ENCODE measurements at regions not wholly inside any gene's neighbourhood (a gene's known extent, or its start where the extent isn't known, plus 50 kb on each side); places are given as distances from the start of the nearest gene placed in this dataset.

GRCh38 chr12:32997471-32997870 lies 100.9 kb upstream of the PKP2 start:
- FAIRE-seq (no peak), DNase-seq (ENCODE audit: extremely low read depth in 1 of 4, low spot score in 3 of 4) (no peak), ATAC-seq (no peak)
- H3K4me2 ChIP-seq (ENCODE audit: insufficient read depth, low read length), result no peak overlapping the region
- no TSS peak for BruUV-seq (replicated peaks)
- H4K20me1 ChIP-seq (replicated peaks; ENCODE audit: control insufficient read depth, insufficient read depth, low read length), result no peaks in the 10 kb centered on the region
- H3K4me1 ChIP-seq (replicated peaks in 1 of 2; ENCODE audit: control insufficient read depth in 2 of 2, insufficient read depth in 2 of 2, low read length in 2 of 2), result no peaks in the 10 kb centered on the region; a peak in 1 of 5 replicates
- CTCF ChIA-PET (ENCODE audit: low intra/inter-chr PET ratio), result no interaction called here
- intact Hi-C loops (cut with micrococcal nuclease), result no loop called here
- H3K36me3 ChIP-seq (ENCODE audit: control insufficient read depth, insufficient read depth, low read length), result no peaks in the 10 kb centered on the region
- in situ Hi-C loops (cut with MboI), result no loop called here
- POLR2A ChIA-PET, result interaction anchor here (0.7 to 1.1 kb wide), 2 partner anchors 10 to 61 kb away, joined by 3 read pairs; no protein-coding TSS in a partner anchor
- H3K79me2 ChIP-seq (ENCODE audit: control insufficient read depth, insufficient read depth, low read length), result no peaks in the 10 kb centered on the region
- no peaks in the 10 kb centered on the region for H3K9me1 ChIP-seq (ENCODE audit: control insufficient read depth, insufficient read depth, low read length)
- H3K4me3 ChIP-seq, result no peak overlapping the region
- WGBS (ENCODE audit: insufficient coverage, low coverage, missing lambda C conversion rate), result 1% methylated on average over 8 of the region's 8 CpGs
- peaks cover 0 to 3% of the 10 kb centered on the region in 2 experiments; a peak in 1 of 5 replicates for H3K27me3 ChIP-seq (ENCODE audit: control insufficient read depth in 2 of 2, insufficient read depth in 2 of 2, low read length in 2 of 2)
- no peak overlapping the region for H3K27ac ChIP-seq (ENCODE audit: extremely low read depth, low read depth, low read length)
- H3K9me3 ChIP-seq (replicated peaks; ENCODE audit: control insufficient read depth, insufficient read depth, low read depth, low read length), result no peaks in the 10 kb centered on the region
- TF ChIP-seq RFX1 (IDR thresholded peaks at IDR 0.05) (peak; percentile 40), THAP7 (CRISPR knock-in tag; IDR thresholded peaks at IDR 0.05) (no peak), MYBL2 (IDR thresholded peaks at IDR 0.05; ENCODE audit: low read depth) (no peak), MYBL2 (CRISPR knock-in tag; IDR thresholded peaks at IDR 0.05; ENCODE audit: borderline replicate concordance) (no peak), CREBBP (IDR thresholded peaks at IDR 0.05; ENCODE audit: low read depth, low read length) (no peak)
- no peak overlapping the region for H3K9ac ChIP-seq (ENCODE audit: insufficient read depth in 1 of 2, low read depth in 2 of 2, low read length in 2 of 2)
- H2AFZ ChIP-seq (ENCODE audit: low read depth, low read length), result no peak overlapping the region

DNA sequence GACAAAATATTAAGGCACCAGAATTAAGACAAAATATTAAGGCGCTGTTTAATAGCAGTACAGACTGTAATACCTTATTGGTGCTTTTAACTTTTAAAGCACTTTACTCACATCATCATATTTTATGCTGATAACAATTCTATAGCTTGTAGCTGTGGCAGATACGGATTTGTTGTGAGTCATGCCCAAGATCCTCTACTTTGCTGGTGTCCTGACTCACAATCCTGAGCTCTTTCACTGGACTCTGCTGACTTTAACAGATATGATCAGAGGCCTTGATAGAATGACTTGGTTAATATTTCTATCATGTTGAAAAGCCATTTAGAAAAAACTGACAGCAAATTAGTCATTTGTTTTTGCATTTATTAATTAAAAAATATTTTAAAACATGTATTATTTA lies 99.0 kb upstream of the PKP2 start:
- FAIRE-seq (no peak), ATAC-seq (no peak), DNase-seq (ENCODE audit: extremely low read depth in 1 of 4, low spot score in 3 of 4) (no peak)
- Histone ChIP-seq H2AFZ (ENCODE audit: low read depth, low read length) (no peak overlapping the region), H4K20me1 (replicated peaks; ENCODE audit: control insufficient read depth, insufficient read depth, low read length) (no peaks in the 10 kb centered on the region), H3K4me1 (replicated peaks in 1 of 2; ENCODE audit: control insufficient read depth in 2 of 2, insufficient read depth in 2 of 2, low read length in 2 of 2) (no peaks in the 10 kb centered on the region; a peak in 1 of 5 replicates), H3K9me1 (ENCODE audit: control insufficient read depth, insufficient read depth, low read length) (no peaks in the 10 kb centered on the region), H3K4me2 (ENCODE audit: insufficient read depth, low read length) (no peak overlapping the region), H3K36me3 (ENCODE audit: control insufficient read depth, insufficient read depth, low read length) (no peaks in the 10 kb centered on the region), H3K9ac (ENCODE audit: insufficient read depth in 1 of 2, low read depth in 2 of 2, low read length in 2 of 2) (no peak overlapping the region), H3K79me2 (ENCODE audit: control insufficient read depth, insufficient read depth, low read length) (no peaks in the 10 kb centered on the region), H3K9me3 (replicated peaks; ENCODE audit: control insufficient read depth, insufficient read depth, low read depth, low read length) (no peaks in the 10 kb centered on the region), H3K4me3 (no peak overlapping the region), H3K27ac (ENCODE audit: extremely low read depth, low read depth, low read length) (no peak overlapping the region), H3K27me3 (ENCODE audit: control insufficient read depth in 2 of 2, insufficient read depth in 2 of 2, low read length in 2 of 2) (peaks cover 0 to 3% of the 10 kb centered on the region in 2 experiments; a peak in 1 of 5 replicates)
- ChIA-PET CTCF (ENCODE audit: low intra/inter-chr PET ratio) (no interaction called here), POLR2A (interaction anchor here (0.8 to 1.7 kb wide), 2 partner anchors 12 to 240 kb away, joined by 4 to 5 read pairs; partner anchors contain the start of gene YARS2)
- WGBS (ENCODE audit: insufficient coverage, low coverage, missing lambda C conversion rate), result 0% methylated on average over 2 of the region's 2 CpGs
- no TSS peak for BruUV-seq (replicated peaks)
- intact Hi-C loops (cut with micrococcal nuclease) (no loop called here), in situ Hi-C loops (cut with MboI) (no loop called here)
- TF ChIP-seq MAFG (tag; conservative IDR thresholded peaks at IDR 0.05) (0 out of 2 replicates have a peak, but pooled peaks have one; percentile 12), KLF1 (tag; IDR thresholded peaks at IDR 0.05) (no peak), FOXP1 (CRISPR knock-in tag; IDR thresholded peaks at IDR 0.05) (no peak), JUND (IDR thresholded peaks at IDR 0.05; ENCODE audit: borderline replicate concordance, low read depth, low read length) (0 out of 2 replicates have a peak, but pooled peaks have one; percentile 11), JUND (tag; IDR thresholded peaks at IDR 0.05; ENCODE audit: borderline replicate concordance, low read depth, low read length) (peak; percentile 23; the same call in 1 of the 3 replicates), KAT2B (IDR thresholded peaks at IDR 0.05; ENCODE audit: low read depth, low read length) (no peak), FOSL1 (tag; conservative IDR thresholded peaks at IDR 0.05) (0 out of 2 replicates have a peak, but pooled peaks have one; percentile 21), POLR2G (IDR thresholded peaks at IDR 0.05; ENCODE audit: low read depth, low read length) (no peak), ZNF140 (CRISPR knock-in tag; IDR thresholded peaks at IDR 0.05) (no peak), ZNF780A (CRISPR knock-in tag; IDR thresholded peaks at IDR 0.05) (no peak), ZNF197 (CRISPR knock-in tag; IDR thresholded peaks at IDR 0.05; ENCODE audit: low read depth) (no peak)
- TF ChIP-seq, protein P1, sequence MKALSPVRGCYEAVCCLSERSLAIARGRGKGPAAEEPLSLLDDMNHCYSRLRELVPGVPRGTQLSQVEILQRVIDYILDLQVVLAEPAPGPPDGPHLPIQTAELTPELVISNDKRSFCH (CRISPR knock-in tag; IDR thresholded peaks at IDR 0.05), result no peak
- TF ChIP-seq, protein P1 (tag; IDR thresholded peaks at IDR 0.05), result no peak

Data from K562 (cell line).